SU-DHL-6 (cell line): ENCODE measurements at regions not wholly inside any gene's neighbourhood (a gene's known extent, or its start where the extent isn't known, plus 50 kb on each side); places are given as distances from the start of the nearest gene placed in this dataset.

Experiments
- H2AFZ ChIP-seq: fragments of 200-600 bp; sonication (generic); 2 replicates; pipeline ENCODE4 v1.6.1; 2014; ENCODE audit warnings: low read depth, mild to moderate bottlenecking, moderate library complexity, mixed read lengths, antibody characterized with exemption, low read length; ENCODE audit not compliant: severe bottlenecking
- H3F3A ChIP-seq: fragments of 200-600 bp; shearing (Covaris generic); 2 replicates; pipeline ENCODE4 v1.6.0; 2016; ENCODE audit warnings: antibody characterized with exemption, mild to moderate bottlenecking; ENCODE audit not compliant: insufficient read depth
- H3K27ac ChIP-seq: fragments of 200-600 bp; sonication (generic); 2 replicates; pipeline ENCODE4 v1.5.1; 2016; ENCODE audit warnings: low read depth, mild to moderate bottlenecking, low read length, moderate library complexity, mixed read lengths
- H3K27me3 ChIP-seq: fragments of 200-600 bp; sonication (generic), shearing (Covaris generic); 2 replicates; pipeline ENCODE4 v1.6.0; 2014; ENCODE audit warnings: mild to moderate bottlenecking, low read length
- H3K36me3 ChIP-seq: fragments of 200-600 bp; sonication (generic); 2 replicates; pipeline ENCODE4 v1.6.1; 2014; ENCODE audit warnings: mild to moderate bottlenecking, low read length, mixed read lengths
- H3K4me2 ChIP-seq: fragments of 300-600, 200-600 bp; shearing (Covaris generic), sonication (generic); 2 replicates; pipeline ENCODE4 v1.6.0; 2014; ENCODE audit warnings: low read length, low read depth, mild to moderate bottlenecking; ENCODE audit not compliant: poor library complexity, severe bottlenecking
- H3K4me3 ChIP-seq: fragments of 200-600 bp; sonication (generic); 2 replicates; pipeline ENCODE4 v1.5.1; 2014; ENCODE audit warnings: antibody characterized with exemption, low read length, mild to moderate bottlenecking, mixed read lengths; ENCODE audit not compliant: insufficient read depth, poor library complexity, severe bottlenecking
- H3K79me2 ChIP-seq: fragments of 200-600 bp; sonication (generic); 2 replicates; pipeline ENCODE4 v1.6.1; 2014; ENCODE audit warnings: mild to moderate bottlenecking, low read length, moderate library complexity; ENCODE audit not compliant: insufficient read depth
- H3K9ac ChIP-seq: fragments of 200-600 bp; sonication (generic); 2 replicates; pipeline ENCODE4 v1.7.0; 2014; ENCODE audit warnings: mild to moderate bottlenecking, low read length
- H3K9me2 ChIP-seq: fragments of 200-600 bp; sonication (generic); replicated peaks from 2 replicates; pipeline ENCODE4 v1.6.1; 2014; ENCODE audit warnings: low read length; ENCODE audit not compliant: insufficient read depth
- H3K9me3 ChIP-seq: fragments of 200-600 bp; sonication (generic); 2 replicates; pipeline ENCODE4 v1.6.1; 2014; ENCODE audit warnings: low read length, mixed read lengths; ENCODE audit not compliant: insufficient read depth
- H4K20me1 ChIP-seq: fragments of 200-600 bp; sonication (generic); 2 replicates; pipeline ENCODE4 v1.6.1; 2014; ENCODE audit warnings: low read depth, mild to moderate bottlenecking, antibody characterized with exemption, low read length, moderate library complexity, mixed read lengths
- CTCF ChIP-seq: fragments of 200-600 bp; sonication (generic); IDR thresholded peaks from one replicate; pipeline ENCODE4 v1.5.1; 2017; ENCODE audit warnings: antibody characterized with exemption, mild to moderate bottlenecking, low read length, moderate library complexity; ENCODE audit not compliant: insufficient read depth, poor library complexity, severe bottlenecking
- EZH2phosphoT487 ChIP-seq: fragments of 200-600 bp; sonication (generic), shearing (Covaris generic); conservative IDR thresholded peaks from 2 replicates; pipeline ENCODE4 v1.6.1; 2018; ENCODE audit warnings: mild to moderate bottlenecking, antibody characterized with exemption, low read length, moderate library complexity, mixed read lengths

- Histone ChIP-seq H4K20me1 (no peaks in the 10 kb centered on the region), H3K79me2 (no peaks in the 10 kb centered on the region), H3K27me3 (no peaks in the 10 kb centered on the region), H3K27ac (no peak overlapping the region), H3K9me3 (no peaks in the 10 kb centered on the region), H3K9ac (no peak overlapping the region), H3K4me2 (no peak overlapping the region), H3F3A (no peaks in the 10 kb centered on the region), H2AFZ (no peak overlapping the region), H3K4me3 (no peak overlapping the region), H3K36me3 (no peaks in the 10 kb centered on the region), H3K9me2 (no peaks in the 10 kb centered on the region)
- TF ChIP-seq EZH2phosphoT487 (no peak), CTCF (no peak)
Observed at GRCh38 chr7:81005254-81005653, 86.4 kb upstream of the SEMA3C start.

GRCh38 chr7:81004098-81004497 lies 85.2 kb upstream of the SEMA3C start:
- H3K4me3 ChIP-seq, result no peak overlapping the region
- H3K79me2 ChIP-seq, result no peaks in the 10 kb centered on the region
- no peaks in the 10 kb centered on the region for H4K20me1 ChIP-seq
- H3K27me3 ChIP-seq, result no peaks in the 10 kb centered on the region
- no peaks in the 10 kb centered on the region for H3K9me3 ChIP-seq
- no peak overlapping the region for H2AFZ ChIP-seq
- no peak overlapping the region for H3K27ac ChIP-seq
- no peak overlapping the region for H3K9ac ChIP-seq
- H3F3A ChIP-seq, result no peaks in the 10 kb centered on the region
- H3K4me2 ChIP-seq, result no peak overlapping the region
- TF ChIP-seq CTCF, result no peak
- no peak for TF ChIP-seq EZH2phosphoT487
- H3K36me3 ChIP-seq, result no peaks in the 10 kb centered on the region
- no peaks in the 10 kb centered on the region for H3K9me2 ChIP-seq

DNA sequence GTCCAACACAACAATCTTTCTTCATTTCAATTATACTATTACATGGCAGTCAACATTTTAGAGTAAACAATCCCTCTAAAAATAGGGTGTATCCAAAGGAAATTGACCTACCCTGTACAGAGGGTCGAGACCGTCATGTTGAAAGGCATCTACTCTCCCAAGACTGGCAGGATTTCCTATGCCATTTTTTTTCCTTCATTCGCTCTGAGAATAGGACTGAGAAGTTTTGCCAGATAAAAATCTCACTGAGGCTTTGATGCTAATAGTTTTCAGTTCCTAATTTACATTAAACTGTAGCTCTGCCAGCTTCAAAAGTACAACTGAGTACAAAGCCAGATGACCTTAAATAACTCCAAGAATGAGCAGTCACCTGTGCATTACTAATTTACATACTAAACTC lies 84.5 kb upstream of the SEMA3C start:
- no peaks in the 10 kb centered on the region for H3K36me3 ChIP-seq
- no peaks in the 10 kb centered on the region for H3K9me2 ChIP-seq
- no peak overlapping the region for H3K4me2 ChIP-seq
- no peaks in the 10 kb centered on the region for H3K79me2 ChIP-seq
- no peaks in the 10 kb centered on the region for H3K9me3 ChIP-seq
- H3K9ac ChIP-seq, result no peak overlapping the region
- no peaks in the 10 kb centered on the region for H4K20me1 ChIP-seq
- no peaks in the 10 kb centered on the region for H3K27me3 ChIP-seq
- TF ChIP-seq CTCF (no peak), EZH2phosphoT487 (no peak)
- H3K4me3 ChIP-seq, result no peak overlapping the region
- H2AFZ ChIP-seq, result no peak overlapping the region
- H3K27ac ChIP-seq, result no peak overlapping the region
- H3F3A ChIP-seq, result no peaks in the 10 kb centered on the region

- Histone ChIP-seq H3K9ac (no peak overlapping the region), H3K36me3 (no peaks in the 10 kb centered on the region), H3F3A (no peaks in the 10 kb centered on the region), H3K4me2 (no peak overlapping the region), H3K27me3 (no peaks in the 10 kb centered on the region), H2AFZ (no peak overlapping the region), H3K4me3 (no peak overlapping the region), H3K9me3 (no peaks in the 10 kb centered on the region), H3K27ac (no peak overlapping the region), H3K79me2 (no peaks in the 10 kb centered on the region), H3K9me2 (no peaks in the 10 kb centered on the region; the same call in 1 of the 2 replicates), H4K20me1 (no peaks in the 10 kb centered on the region)
- TF ChIP-seq EZH2phosphoT487 (no peak), CTCF (no peak)
Observed at GRCh38 chr7:81002421-81002820, 83.6 kb upstream of the SEMA3C start.
